Ovary (tissue), 7 donors: ENCODE measurements at regions not wholly inside any gene's neighbourhood (a gene's known extent, or its start where the extent isn't known, plus 50 kb on each side); places are given as distances from the start of the nearest gene placed in this dataset.

ENCODE experiments used
- DNase-seq, 5 donors: peaks; one replicate each; pipeline ENCODE4 v3.0.0-alpha.2; 2019 to 2020
- H3K27ac ChIP-seq, 2 donors: fragments of 200-600 bp; one replicate each; pipeline versions ENCODE4 v1.5.1 to v1.8.0; 2019 to 2022
- H3K27me3 ChIP-seq: fragments of 200-600 bp; one replicate; pipeline ENCODE4 v1.8.0; 2022
- H3K36me3 ChIP-seq: fragments of 200-600 bp; sonication (generic); one replicate; pipeline ENCODE4 v1.5.1; 2019
- H3K4me1 ChIP-seq: one replicate; pipeline ENCODE4 v1.8.1; 2013; ENCODE audit warnings: mild to moderate bottlenecking, moderate library complexity; ENCODE audit not compliant: insufficient read depth
- H3K4me3 ChIP-seq: fragments of 200-600 bp; sonication (generic); one replicate; pipeline ENCODE4 v1.5.1; 2017
- H3K9me3 ChIP-seq, 2 donors: fragments of 200-600 bp in 1 of 2; sonication (generic) in 1 of 2; one replicate each; pipeline versions ENCODE4 v1.5.1 to v1.8.1; 2013 to 2019; ENCODE audit warnings: mild to moderate bottlenecking in 1 of 2, moderate library complexity in 1 of 2
- CTCF ChIP-seq, 3 donors: fragments of 450-650 bp in 2 of 3; fragments of 200-600 bp in 1 of 3; IDR thresholded peaks; one replicate each; pipeline versions ENCODE4 v1.5.1 to v1.8.0; 2016 to 2022; ENCODE audit warnings: antibody characterized with exemption in 3 of 3, mild to moderate bottlenecking in 1 of 3
- EP300 ChIP-seq: sonication (generic); formaldehyde crosslinking; IDR thresholded peaks from one replicate; pipeline ENCODE4 v1.6.1; 2017; ENCODE audit warnings: antibody characterized with exemption
- POLR2A ChIP-seq: fragments of 450-650 bp; IDR thresholded peaks from one replicate; pipeline ENCODE4 v1.6.1; 2017; ENCODE audit warnings: antibody characterized with exemption, mild to moderate bottlenecking, moderate library complexity
- WGBS, 3 donors: extraction: QIAGEN DNeasy Blood & Tissue Kit in 1 of 3; methylation state at CpG; one replicate each; pipeline versions ENCODE4 v1.1.5 to v1.1.7; 2013 to 2017; 5-methylcytosine and 5-hydroxymethylcytosine counted together
- intact Hi-C, 4 donors: fragments of 100-400 bp; cut with DNase I; formaldehyde crosslinking; loops; one replicate each; pipeline versions ENCODE4 v1.11.0 to v1.15.1; 2022 to 2023
- donor health status: DM: no; HTN: no; CAD: no; lungs with moderate emphysema.
- donor health status: DM: no; HTN: no; CAD: no.
- donor health status: Bipolar disorder and iron deficiency.
- donor health status: DM: no; HTN: no; CAD: no.
- donor health status: DM: yes; HTN: yes; CAD: no.

- no peaks in the 10 kb centered on the region for H3K27me3 ChIP-seq
- peaks cover under 1% of the 10 kb centered on the region for H3K4me1 ChIP-seq
- DNase-seq: no peak
- H3K36me3 ChIP-seq: no peaks in the 10 kb centered on the region
- H3K9me3 ChIP-seq: no peaks in the 10 kb centered on the region
- no peak overlapping the region for H3K27ac ChIP-seq
- TF ChIP-seq CTCF (IDR thresholded peaks at IDR 0.05) (no peak), POLR2A (no peak), EP300 (no peak)
- 84 to 90% (median 84%) methylated on average over 1 of the region's 1 CpG for WGBS, 3 donors
- intact Hi-C loops: no loop called here
- no peak overlapping the region for H3K4me3 ChIP-seq
These were observed 69.8 kb downstream of the RIN2 start for GRCh38 chr20:19827818-19828217.

- Histone ChIP-seq H3K4me1 (peaks cover 2% of the 10 kb centered on the region), H3K27ac (no peak overlapping the region), H3K36me3 (no peaks in the 10 kb centered on the region), H3K27me3 (no peaks in the 10 kb centered on the region), H3K9me3 (no peaks in the 10 kb centered on the region), H3K4me3 (no peak overlapping the region)
- TF ChIP-seq CTCF (IDR thresholded peaks at IDR 0.05): no peak
- no peak for TF ChIP-seq EP300
- TF ChIP-seq POLR2A: no peak
- DNase-seq: no peak
- WGBS, 3 donors: 80 to 83% (median 82%) methylated on average over 4 of the region's 4 CpGs
- intact Hi-C loops: no loop called here
These were observed 70.2 kb downstream of the RIN2 start for GRCh38 chr20:19828232-19828631.

- TF ChIP-seq CTCF (IDR thresholded peaks at IDR 0.05) (no peak), POLR2A (no peak), EP300 (no peak)
- DNase-seq: no peak
- Histone ChIP-seq H3K9me3 (no peaks in the 10 kb centered on the region), H3K36me3 (no peaks in the 10 kb centered on the region), H3K4me3 (no peak overlapping the region), H3K27me3 (no peaks in the 10 kb centered on the region), H3K27ac (no peak overlapping the region), H3K4me1 (peaks cover 10% of the 10 kb centered on the region)
- WGBS, 3 donors: 69 to 91% (median 84%) methylated on average over 2 of the region's 2 CpGs
- intact Hi-C loops: no loop called here
These were observed 72.2 kb downstream of the RIN2 start for GRCh38 chr20:19830211-19830785.

- Histone ChIP-seq H3K27me3 (no peaks in the 10 kb centered on the region), H3K9me3 (no peaks in the 10 kb centered on the region), H3K4me3 (no peak overlapping the region), H3K36me3 (no peaks in the 10 kb centered on the region), H3K27ac (no peak overlapping the region), H3K4me1 (peaks cover 12% of the 10 kb centered on the region)
- no peak for TF ChIP-seq POLR2A
- TF ChIP-seq CTCF (IDR thresholded peaks at IDR 0.05): no peak
- no peak for TF ChIP-seq EP300
- DNase-seq: no peak
- intact Hi-C loops: no loop called here
- WGBS, 3 donors: 48 to 65% (median 52%) methylated on average over 5 of the region's 5 CpGs
These were observed 74.8 kb downstream of the RIN2 start for GRCh38 chr20:19832875-19833274.
